Neural cell (in vitro differentiated cells): ENCODE measurements at regions not wholly inside any gene's neighbourhood (a gene's known extent, or its start where the extent isn't known, plus 50 kb on each side); places are given as distances from the start of the nearest gene placed in this dataset.

Source experiments
- CTCF ChIP-seq: fragments of 450-650 bp; IDR thresholded peaks from 2 replicates; pipeline ENCODE4 v1.5.1; 2014; ENCODE audit warnings: antibody characterized with exemption, mild to moderate bottlenecking, moderate library complexity; ENCODE audit not compliant: poor library complexity, severe bottlenecking
- POLR2AphosphoS5 ChIP-seq: IDR thresholded peaks from 2 replicates; pipeline ENCODE4 v1.6.1; 2012
- SMC3 ChIP-seq: fragments of 450-650 bp; conservative IDR thresholded peaks from 2 replicates; pipeline ENCODE4 v1.6.1; 2014; ENCODE audit warnings: antibody characterized with exemption, mild to moderate bottlenecking, moderate library complexity; ENCODE audit not compliant: poor library complexity
- TAF1 ChIP-seq: IDR thresholded peaks from 2 replicates; pipeline ENCODE4 v1.6.1; 2012; ENCODE audit warnings: low read depth

GRCh38 chr2:60643747-60644146, 90.3 kb upstream of the BCL11A start:
- TF ChIP-seq CTCF: no peak
- no peak for TF ChIP-seq POLR2AphosphoS5
- no peak for TF ChIP-seq TAF1
- TF ChIP-seq SMC3: no peak
